ENCODE measurements at regions not wholly inside any gene's neighbourhood (a gene's known extent, or its start where the extent isn't known, plus 50 kb on each side); places are given as distances from the start of the nearest gene placed in this dataset.

DNA sequence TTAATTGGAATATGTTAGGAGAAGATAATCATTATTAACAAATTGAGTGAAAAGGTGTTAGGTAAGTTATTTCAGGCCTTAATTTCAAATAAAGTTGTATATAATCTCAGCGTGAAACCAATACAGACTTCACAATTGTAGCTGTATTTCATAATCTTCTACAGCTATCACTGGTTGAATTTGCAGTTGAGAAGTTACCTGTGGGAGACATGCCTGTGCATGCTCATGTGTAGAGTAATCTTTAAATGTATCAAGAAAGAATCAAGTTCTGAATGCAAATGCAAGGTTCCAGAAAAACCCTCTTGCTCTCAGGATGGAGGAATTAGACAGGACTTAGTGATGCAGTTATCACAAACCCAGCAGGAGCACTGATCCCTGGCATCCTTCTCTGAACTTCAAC lies 938.4 kb upstream of the SLC10A2 start:
- no peak for TF ChIP-seq POLR2AphosphoS5 (IDR thresholded peaks at IDR 0.05)
- TF ChIP-seq, protein P1, sequence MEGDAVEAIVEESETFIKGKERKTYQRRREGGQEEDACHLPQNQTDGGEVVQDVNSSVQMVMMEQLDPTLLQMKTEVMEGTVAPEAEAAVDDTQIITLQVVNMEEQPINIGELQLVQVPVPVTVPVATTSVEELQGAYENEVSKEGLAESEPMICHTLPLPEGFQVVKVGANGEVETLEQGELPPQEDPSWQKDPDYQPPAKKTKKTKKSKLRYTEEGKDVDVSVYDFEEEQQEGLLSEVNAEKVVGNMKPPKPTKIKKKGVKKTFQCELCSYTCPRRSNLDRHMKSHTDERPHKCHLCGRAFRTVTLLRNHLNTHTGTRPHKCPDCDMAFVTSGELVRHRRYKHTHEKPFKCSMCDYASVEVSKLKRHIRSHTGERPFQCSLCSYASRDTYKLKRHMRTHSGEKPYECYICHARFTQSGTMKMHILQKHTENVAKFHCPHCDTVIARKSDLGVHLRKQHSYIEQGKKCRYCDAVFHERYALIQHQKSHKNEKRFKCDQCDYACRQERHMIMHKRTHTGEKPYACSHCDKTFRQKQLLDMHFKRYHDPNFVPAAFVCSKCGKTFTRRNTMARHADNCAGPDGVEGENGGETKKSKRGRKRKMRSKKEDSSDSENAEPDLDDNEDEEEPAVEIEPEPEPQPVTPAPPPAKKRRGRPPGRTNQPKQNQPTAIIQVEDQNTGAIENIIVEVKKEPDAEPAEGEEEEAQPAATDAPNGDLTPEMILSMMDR (IDR thresholded peaks at IDR 0.05): no peak

Data from breast epithelium (tissue), 3 donors.